SK-N-SH treated with all-trans-retinoic acid at 6 μM for 48 hours (cell line): ENCODE measurements at regions not wholly inside any gene's neighbourhood (a gene's known extent, or its start where the extent isn't known, plus 50 kb on each side); places are given as distances from the start of the nearest gene placed in this dataset.

ENCODE experiments used
- ATAC-seq: fragments of 200-7000 bp; cut with Tn5 transposase; 3 replicates; pipeline ENCODE4 v1.9.1; 2020; ENCODE audit warnings: mild to moderate bottlenecking, moderate library complexity
- ARNTL ChIP-seq: fragments of 450-650 bp; formaldehyde crosslinking; IDR thresholded peaks from 2 replicates; pipeline ENCODE4 v1.5.0; 2020; ENCODE audit warnings: low read depth, mild to moderate bottlenecking, moderate library complexity, borderline replicate concordance
- CREB5 ChIP-seq: fragments of 250-450 bp; sonication (Bioruptor Pico); IDR thresholded peaks from 2 replicates; pipeline ENCODE4 v1.5.1; 2020; ENCODE audit warnings: low read depth, mild to moderate bottlenecking, moderate library complexity
- CSDC2 ChIP-seq: fragments of 250-450 bp; sonication (Bioruptor Pico); IDR thresholded peaks from 2 replicates; pipeline ENCODE4 v1.5.0; 2020; ENCODE audit warnings: mild to moderate bottlenecking, moderate library complexity
- CSRNP3 ChIP-seq: fragments of 250-450 bp; sonication (Bioruptor Pico); IDR thresholded peaks from 2 replicates; pipeline ENCODE4 v1.5.1; 2021; ENCODE audit warnings: mild to moderate bottlenecking, moderate library complexity
- ESRRG ChIP-seq: fragments of 250-450 bp; sonication (Bioruptor Pico); IDR thresholded peaks from 2 replicates; pipeline ENCODE4 v1.6.1; 2021; ENCODE audit warnings: mild to moderate bottlenecking
- GLIS3 ChIP-seq: fragments of 250-450 bp; sonication (Bioruptor Pico); IDR thresholded peaks from 2 replicates; pipeline ENCODE4 v1.5.0; 2020; ENCODE audit warnings: mild to moderate bottlenecking, moderate library complexity
- ISL1 ChIP-seq: fragments of 250-450 bp; sonication (Bioruptor Pico); IDR thresholded peaks from 2 replicates; pipeline ENCODE4 v2.1.2; 2022; ENCODE audit warnings: mild to moderate bottlenecking, moderate library complexity
- OSR1 ChIP-seq: fragments of 250-450 bp; sonication (Bioruptor Pico); IDR thresholded peaks from 2 replicates; pipeline ENCODE4 v1.8.0; 2022; ENCODE audit warnings: moderate library complexity, mild to moderate bottlenecking, inconsistent platforms
- PATZ1 ChIP-seq: fragments of 250-450 bp; sonication (Bioruptor Pico); IDR thresholded peaks from 2 replicates; pipeline ENCODE4 v1.8.0; 2020; ENCODE audit warnings: mild to moderate bottlenecking, moderate library complexity, borderline replicate concordance
- POU6F1 ChIP-seq: fragments of 250-450 bp; sonication (Bioruptor Pico); IDR thresholded peaks from 2 replicates; pipeline ENCODE4 v1.8.0; 2021; ENCODE audit warnings: low read depth, mild to moderate bottlenecking, moderate library complexity, borderline replicate concordance
- PPARA ChIP-seq: fragments of 250-450 bp; sonication (Bioruptor Pico); IDR thresholded peaks from 2 replicates; pipeline ENCODE4 v1.5.0; 2020; ENCODE audit warnings: mild to moderate bottlenecking, borderline replicate concordance
- RARB ChIP-seq: fragments of 250-450 bp; sonication (Bioruptor Pico); IDR thresholded peaks from 2 replicates; pipeline ENCODE4 v1.8.0; 2021; ENCODE audit warnings: mild to moderate bottlenecking, moderate library complexity
- SNAI2 ChIP-seq: fragments of 250-450 bp; sonication (Bioruptor Pico); IDR thresholded peaks from 2 replicates; pipeline ENCODE4 v1.5.0; 2020; ENCODE audit warnings: mild to moderate bottlenecking, moderate library complexity
- TCF4 ChIP-seq: fragments of 250-450 bp; sonication (Bioruptor Pico); IDR thresholded peaks from 2 replicates; pipeline ENCODE4 v1.8.0; 2021; ENCODE audit warnings: mild to moderate bottlenecking, moderate library complexity, borderline replicate concordance
- TOX ChIP-seq: fragments of 250-450 bp; sonication (Bioruptor Pico); IDR thresholded peaks from 2 replicates; pipeline ENCODE4 v1.8.0; 2021; ENCODE audit warnings: mild to moderate bottlenecking, moderate library complexity, borderline replicate concordance
- TSHZ2 ChIP-seq: fragments of 250-450 bp; sonication (Bioruptor Pico); IDR thresholded peaks from 2 replicates; pipeline ENCODE4 v1.5.0; 2020; ENCODE audit warnings: mild to moderate bottlenecking, moderate library complexity
- ZC3H10 ChIP-seq: fragments of 250-450 bp; sonication (Bioruptor Pico); IDR thresholded peaks from 2 replicates; pipeline ENCODE4 v1.5.1; 2021; ENCODE audit warnings: mild to moderate bottlenecking, moderate library complexity
- ZFP3 ChIP-seq: fragments of 250-450 bp; sonication (Bioruptor Pico); IDR thresholded peaks from 2 replicates; pipeline ENCODE4 v1.5.0; 2020; ENCODE audit warnings: mild to moderate bottlenecking, moderate library complexity
- ZFP30 ChIP-seq: fragments of 450-650 bp; formaldehyde crosslinking; IDR thresholded peaks from 2 replicates; pipeline ENCODE4 v1.5.0; 2022; ENCODE audit warnings: mild to moderate bottlenecking, moderate library complexity
- ZNF565 ChIP-seq: fragments of 450-650 bp; formaldehyde crosslinking; conservative IDR thresholded peaks from 2 replicates; pipeline ENCODE4 v1.5.0; 2020; ENCODE audit warnings: low read depth, mild to moderate bottlenecking, moderate library complexity

- TF ChIP-seq POU6F1 (no peak), ZFP3 (CRISPR knock-in tag) (peak; percentile 64; the same call in 1 of the 2 replicates)
- TF ChIP-seq, all 23 proteins: peak for 1
- ATAC-seq: no peak
Measured at GRCh38 chr1:239772446-239772845, 319.2 kb upstream of the FMN2 start.

GRCh38 chr1:239775466-239775865, 316.2 kb upstream of the FMN2 start:
- ATAC-seq: no peak
- TF ChIP-seq ZFP3 (CRISPR knock-in tag) (no peak), CSRNP3 (CRISPR knock-in tag) (no peak), TSHZ2 (CRISPR knock-in tag) (no peak), PPARA (no peak), PATZ1 (CRISPR knock-in tag) (no peak), POU6F1 (no peak), ZC3H10 (no peak), TCF4 (CRISPR knock-in tag) (no peak), CSDC2 (CRISPR knock-in tag) (no peak), SNAI2 (CRISPR knock-in tag) (no peak), GLIS3 (CRISPR knock-in tag) (no peak), ARNTL (CRISPR knock-in tag) (no peak)
- TF ChIP-seq, all 23 proteins: peak for 0

GRCh38 chr1:239778208-239778813, 313.4 kb upstream of the FMN2 start:
- no peak for TF ChIP-seq CSRNP3 (CRISPR knock-in tag)
- no peak for TF ChIP-seq CREB5 (CRISPR knock-in tag)
- no peak for TF ChIP-seq TOX (CRISPR knock-in tag)
- TF ChIP-seq POU6F1: no peak
- no peak for TF ChIP-seq ZFP30 (CRISPR knock-in tag)
- no peak for TF ChIP-seq ISL1 (CRISPR knock-in tag)
- no peak for TF ChIP-seq OSR1 (CRISPR knock-in tag)
- TF ChIP-seq ZC3H10: no peak
- TF ChIP-seq ZNF565: no peak
- no peak for TF ChIP-seq ZFP3 (CRISPR knock-in tag)
- no peak for TF ChIP-seq TCF4 (CRISPR knock-in tag)
- TF ChIP-seq PATZ1 (CRISPR knock-in tag): no peak
- TF ChIP-seq CSDC2 (CRISPR knock-in tag): no peak
- TF ChIP-seq ESRRG (CRISPR knock-in tag): no peak
- no peak for TF ChIP-seq RARB (CRISPR knock-in tag)
- no peak for ATAC-seq
